ENCODE measurements at regions not wholly inside any gene's neighbourhood (a gene's known extent, or its start where the extent isn't known, plus 50 kb on each side); places are given as distances from the start of the nearest gene placed in this dataset.

DNA sequence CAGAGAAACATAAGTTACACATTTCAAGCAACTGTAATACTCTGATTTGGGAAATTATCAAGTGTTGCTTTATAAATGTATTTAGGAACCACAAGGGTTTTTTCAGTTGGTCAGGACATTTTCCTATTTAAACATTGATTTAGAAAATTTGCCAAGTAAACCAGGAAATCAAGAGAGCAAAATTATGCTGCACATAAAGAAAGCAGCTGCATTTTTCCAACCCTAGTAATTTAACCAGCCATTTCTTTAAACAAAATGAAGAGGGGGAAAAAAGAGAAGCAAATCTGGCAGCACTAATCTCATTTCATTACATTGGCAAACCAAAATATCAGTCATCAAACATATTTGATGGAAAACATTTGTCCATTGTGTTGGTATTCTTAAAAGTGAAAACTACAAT lies 271.4 kb downstream of the TLE1 start:
- intact Hi-C loops (cut with micrococcal nuclease; ENCODE audit: unreplicated experiment) = no loop called here
- TF ChIP-seq ZNF264 (CRISPR knock-in tag; IDR thresholded peaks at IDR 0.05) = no peak
- no peak for TF ChIP-seq NCOR1 (IDR thresholded peaks at IDR 0.05; ENCODE audit: borderline replicate concordance, low read length)
- no peak for TF ChIP-seq ZNF205 (CRISPR knock-in tag; IDR thresholded peaks at IDR 0.05)
- no peak for TF ChIP-seq MIER3 (CRISPR knock-in tag; IDR thresholded peaks at IDR 0.05; ENCODE audit: borderline replicate concordance)
- TF ChIP-seq, protein P1, sequence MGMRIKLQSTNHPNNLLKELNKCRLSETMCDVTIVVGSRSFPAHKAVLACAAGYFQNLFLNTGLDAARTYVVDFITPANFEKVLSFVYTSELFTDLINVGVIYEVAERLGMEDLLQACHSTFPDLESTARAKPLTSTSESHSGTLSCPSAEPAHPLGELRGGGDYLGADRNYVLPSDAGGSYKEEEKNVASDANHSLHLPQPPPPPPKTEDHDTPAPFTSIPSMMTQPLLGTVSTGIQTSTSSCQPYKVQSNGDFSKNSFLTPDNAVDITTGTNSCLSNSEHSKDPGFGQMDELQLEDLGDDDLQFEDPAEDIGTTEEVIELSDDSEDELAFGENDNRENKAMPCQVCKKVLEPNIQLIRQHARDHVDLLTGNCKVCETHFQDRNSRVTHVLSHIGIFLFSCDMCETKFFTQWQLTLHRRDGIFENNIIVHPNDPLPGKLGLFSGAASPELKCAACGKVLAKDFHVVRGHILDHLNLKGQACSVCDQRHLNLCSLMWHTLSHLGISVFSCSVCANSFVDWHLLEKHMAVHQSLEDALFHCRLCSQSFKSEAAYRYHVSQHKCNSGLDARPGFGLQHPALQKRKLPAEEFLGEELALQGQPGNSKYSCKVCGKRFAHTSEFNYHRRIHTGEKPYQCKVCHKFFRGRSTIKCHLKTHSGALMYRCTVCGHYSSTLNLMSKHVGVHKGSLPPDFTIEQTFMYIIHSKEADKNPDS (CRISPR knock-in tag; IDR thresholded peaks at IDR 0.05) = no peak

GRCh38 chr9:81417299-81417675 lies 272.1 kb downstream of the TLE1 start:
- Histone ChIP-seq H4K20me1 (ENCODE audit: insufficient read depth, low read length) (no peaks in the 10 kb centered on the region), H3K9me3 (ENCODE audit: low read length) (no peaks in the 10 kb centered on the region), H3K36me3 (replicated peaks in 1 of 2; ENCODE audit: control insufficient read depth in 1 of 2, insufficient read depth in 2 of 2, low read length in 2 of 2) (no peaks in the 10 kb centered on the region), H3K9ac (ENCODE audit: insufficient read depth, low read depth, low read length) (no peak overlapping the region), H3K4me1 (ENCODE audit: insufficient read depth, low read length) (no peaks in the 10 kb centered on the region), H3K79me2 (ENCODE audit: insufficient read depth, low read length) (no peaks in the 10 kb centered on the region), H3K27ac (ENCODE audit: extremely low read length, insufficient read depth, low read length) (no peak overlapping the region), H3K4me2 (ENCODE audit: low read depth, low read length) (no peak overlapping the region), H2AFZ (ENCODE audit: low read length) (no peak overlapping the region), H3K4me3 (replicated peaks in 1 of 3; ENCODE audit: insufficient read depth in 1 of 3, low read depth in 2 of 3, low read length in 3 of 3) (no peak overlapping the region), H3K27me3 (ENCODE audit: control insufficient read depth in 1 of 2, insufficient read depth in 2 of 2, low read length in 2 of 2) (no peaks in the 10 kb centered on the region)
- ATAC-seq (no peak), DNase-seq (ENCODE audit: low spot score) (no peak), FAIRE-seq (no peak)
- POLR2A ChIA-PET = no interaction called here
- intact Hi-C loops (cut with micrococcal nuclease; ENCODE audit: unreplicated experiment) = no loop called here
- in situ Hi-C loops (cut with HindIII; ENCODE audit: extremely low pct_ligation_motif_present, low pct_unique_long_range_greater_than_20kb) = no loop called here
- BruUV-seq (replicated peaks) = no TSS peak
- WGBS (ENCODE audit: low lambda C conversion rate) = 0% methylated on average over 2 of the region's 2 CpGs
- CTCF ChIA-PET (ENCODE audit: low intra/inter-chr PET ratio, low total read pairs) = no interaction called here
- TF ChIP-seq, protein P1 (CRISPR knock-in tag; IDR thresholded peaks at IDR 0.05) = no peak
- no peak for TF ChIP-seq FIP1L1 (IDR thresholded peaks at IDR 0.05; ENCODE audit: borderline replicate concordance, insufficient read depth, low read depth, low read length)
- TF ChIP-seq U2AF1 (optimal IDR thresholded peaks at IDR 0.05; ENCODE audit: low read depth, low read length) = no peak
- no peak for TF ChIP-seq ZNF33B (CRISPR knock-in tag; IDR thresholded peaks at IDR 0.05)
- no peak for TF ChIP-seq TAF1 (CRISPR knock-in tag; IDR thresholded peaks at IDR 0.05)
- no peak for TF ChIP-seq YY1 (IDR thresholded peaks at IDR 0.05; ENCODE audit: insufficient read depth, insufficient replicate concordance, low read depth, low read length)
- no peak for TF ChIP-seq ZNF800 (CRISPR knock-in tag; IDR thresholded peaks at IDR 0.05)

More for the DNA sequence above, 271.4 kb downstream of the TLE1 start:
- ATAC-seq (no peak), DNase-seq (ENCODE audit: low spot score) (no peak), FAIRE-seq (no peak)
- Histone ChIP-seq H3K4me3 (replicated peaks in 1 of 3; ENCODE audit: insufficient read depth in 1 of 3, low read depth in 2 of 3, low read length in 3 of 3) (no peak overlapping the region), H4K20me1 (ENCODE audit: insufficient read depth, low read length) (no peaks in the 10 kb centered on the region), H3K79me2 (ENCODE audit: insufficient read depth, low read length) (no peaks in the 10 kb centered on the region), H3K4me2 (ENCODE audit: low read depth, low read length) (no peak overlapping the region), H3K27ac (ENCODE audit: extremely low read length, insufficient read depth, low read length) (no peak overlapping the region), H3K9me3 (ENCODE audit: low read length) (no peaks in the 10 kb centered on the region), H3K27me3 (ENCODE audit: control insufficient read depth in 1 of 2, insufficient read depth in 2 of 2, low read length in 2 of 2) (no peaks in the 10 kb centered on the region), H3K4me1 (ENCODE audit: insufficient read depth, low read length) (no peaks in the 10 kb centered on the region), H3K36me3 (replicated peaks in 1 of 2; ENCODE audit: control insufficient read depth in 1 of 2, insufficient read depth in 2 of 2, low read length in 2 of 2) (no peaks in the 10 kb centered on the region), H3K9ac (ENCODE audit: insufficient read depth, low read depth, low read length) (no peak overlapping the region), H2AFZ (ENCODE audit: low read length) (no peak overlapping the region)
- ChIA-PET CTCF (ENCODE audit: low intra/inter-chr PET ratio, low total read pairs) (no interaction called here), POLR2A (no interaction called here)
- no TSS peak for BruUV-seq (replicated peaks)
- in situ Hi-C loops (cut with HindIII; ENCODE audit: extremely low pct_ligation_motif_present, low pct_unique_long_range_greater_than_20kb) = no loop called here
